BJ (cell line): ENCODE measurements at regions not wholly inside any gene's neighbourhood (a gene's known extent, or its start where the extent isn't known, plus 50 kb on each side); places are given as distances from the start of the nearest gene placed in this dataset.

ENCODE experiments used
- CTCF ChIA-PET: fragments of 350-600 bp; formaldehyde crosslinking; extraction: SDS; loops from one replicate; lab custom pipeline; 2021; ENCODE audit warnings: antibody characterized with exemption, inconsistent platforms; lab: Yijun Ruan, JAX
- POLR2A ChIA-PET: fragments of 300-600 bp; sonication (Branson Sonifier 250); formaldehyde crosslinking; extraction: SDS; loops from one replicate; lab custom pipeline; 2021; ENCODE audit warnings: antibody characterized with exemption; lab: Charles Lee
- DNase-seq: peaks from one replicate; pipeline ENCODE4 v3.0.0-alpha.2; 2011; ENCODE audit warnings: low read depth
- H3K27me3 ChIP-seq: 2 replicates; pipeline ENCODE4 v1.6.0; 2011; ENCODE audit warnings: low read length; ENCODE audit not compliant: control insufficient read depth, insufficient read depth
- H3K36me3 ChIP-seq: 2 replicates; pipeline ENCODE4 v1.5.1; 2011; ENCODE audit warnings: low read length; ENCODE audit not compliant: control insufficient read depth, insufficient read depth
- H3K4me3 ChIP-seq: 2 replicates; pipeline ENCODE4 v1.5.1; 2011; ENCODE audit warnings: low read depth, mild to moderate bottlenecking, control low read depth, low read length
- TF ChIP-seq, protein P1 (sequence below): IDR thresholded peaks from 2 replicates; pipeline ENCODE4 v1.5.1; 2011; ENCODE audit warnings: low read depth, mild to moderate bottlenecking, control low read depth, inconsistent platforms, low read length, moderate library complexity; ENCODE audit not compliant: insufficient read depth

DNA sequence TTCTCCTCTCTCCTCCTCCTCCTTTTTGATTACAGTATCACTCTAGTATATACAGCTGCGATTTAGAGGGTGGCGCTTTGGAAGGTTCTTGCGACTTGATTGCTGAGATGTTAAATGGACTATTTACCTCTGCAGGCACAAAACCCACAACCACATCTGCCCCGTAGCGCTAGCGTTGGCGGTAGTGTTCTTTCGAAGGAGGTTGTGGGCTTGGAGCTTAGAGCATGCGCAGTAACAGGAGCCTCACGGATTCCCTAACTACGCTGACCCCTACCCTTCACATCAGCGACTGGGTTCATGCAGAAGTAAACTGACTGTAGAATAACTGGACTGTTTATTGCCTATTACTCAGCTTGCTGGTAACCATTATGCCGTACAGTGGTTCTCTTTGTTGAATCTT, 58.0 kb downstream of the CGGBP1 start:
- POLR2A ChIA-PET: no interaction called here
- CTCF ChIA-PET: interaction anchor here (0.6 to 1.9 kb wide), 3 partner anchors 8 to 229 kb away, joined by 3 to 7 read pairs (median 3); no protein-coding TSS in a partner anchor
- H3K27me3 ChIP-seq: peaks cover 3% of the 10 kb centered on the region; the same call in 1 of the 2 replicates
- no peak for DNase-seq
- H3K36me3 ChIP-seq: no peaks in the 10 kb centered on the region
- no peak overlapping the region; the same call in 1 of the 2 replicates for H3K4me3 ChIP-seq
- TF ChIP-seq, protein P1, sequence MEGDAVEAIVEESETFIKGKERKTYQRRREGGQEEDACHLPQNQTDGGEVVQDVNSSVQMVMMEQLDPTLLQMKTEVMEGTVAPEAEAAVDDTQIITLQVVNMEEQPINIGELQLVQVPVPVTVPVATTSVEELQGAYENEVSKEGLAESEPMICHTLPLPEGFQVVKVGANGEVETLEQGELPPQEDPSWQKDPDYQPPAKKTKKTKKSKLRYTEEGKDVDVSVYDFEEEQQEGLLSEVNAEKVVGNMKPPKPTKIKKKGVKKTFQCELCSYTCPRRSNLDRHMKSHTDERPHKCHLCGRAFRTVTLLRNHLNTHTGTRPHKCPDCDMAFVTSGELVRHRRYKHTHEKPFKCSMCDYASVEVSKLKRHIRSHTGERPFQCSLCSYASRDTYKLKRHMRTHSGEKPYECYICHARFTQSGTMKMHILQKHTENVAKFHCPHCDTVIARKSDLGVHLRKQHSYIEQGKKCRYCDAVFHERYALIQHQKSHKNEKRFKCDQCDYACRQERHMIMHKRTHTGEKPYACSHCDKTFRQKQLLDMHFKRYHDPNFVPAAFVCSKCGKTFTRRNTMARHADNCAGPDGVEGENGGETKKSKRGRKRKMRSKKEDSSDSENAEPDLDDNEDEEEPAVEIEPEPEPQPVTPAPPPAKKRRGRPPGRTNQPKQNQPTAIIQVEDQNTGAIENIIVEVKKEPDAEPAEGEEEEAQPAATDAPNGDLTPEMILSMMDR: no peak

DNA sequence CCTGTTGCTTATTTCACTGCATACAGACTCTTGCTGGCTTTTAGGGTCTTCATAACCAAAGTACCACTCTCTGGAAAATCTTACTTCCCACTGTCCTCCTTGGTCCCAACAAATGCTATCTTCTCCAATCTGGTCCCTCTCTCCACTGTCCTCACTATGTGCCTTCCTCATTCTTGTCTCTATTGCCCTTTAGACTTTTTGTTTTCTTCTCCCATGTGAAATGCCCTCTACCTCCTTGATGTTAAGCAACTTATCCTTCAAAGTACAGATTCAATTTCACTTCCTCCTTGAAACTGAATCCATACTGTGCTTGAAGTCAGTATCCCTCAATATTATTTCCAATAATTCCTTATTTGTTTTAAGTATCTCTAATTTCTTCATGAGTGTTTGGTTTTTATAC, 60.8 kb downstream of the CGGBP1 start:
- Histone ChIP-seq H3K36me3 (no peaks in the 10 kb centered on the region), H3K4me3 (no peak overlapping the region), H3K27me3 (peaks cover 2% of the 10 kb centered on the region; the same call in 1 of the 2 replicates)
- no peak for DNase-seq
- TF ChIP-seq, protein P1: no peak
- CTCF ChIA-PET: no interaction called here
- POLR2A ChIA-PET: no interaction called here

DNA sequence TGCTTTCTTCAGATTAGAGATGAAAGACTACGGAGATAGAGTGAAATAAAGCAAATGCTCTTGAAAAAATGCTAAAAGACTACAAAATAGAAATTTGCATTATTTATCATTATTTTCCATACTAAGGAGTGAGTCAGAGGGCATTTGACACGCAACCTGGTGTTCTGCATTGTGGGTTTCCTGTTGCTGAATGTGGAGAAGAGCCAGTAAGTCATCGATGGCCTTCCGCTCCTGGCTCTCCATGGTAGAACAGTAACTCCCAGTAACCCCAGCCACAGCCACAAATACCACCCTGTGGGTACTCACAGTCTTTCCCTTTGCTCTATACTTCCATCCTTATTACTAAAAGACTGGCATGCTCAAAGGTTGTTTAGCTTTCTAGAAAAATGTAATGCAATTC, 61.5 kb downstream of the CGGBP1 start:
- no peak for DNase-seq
- H3K36me3 ChIP-seq: no peaks in the 10 kb centered on the region
- TF ChIP-seq, protein P1: no peak
- H3K27me3 ChIP-seq: peaks cover 2% of the 10 kb centered on the region; the same call in 1 of the 2 replicates
- no peak overlapping the region for H3K4me3 ChIP-seq
- CTCF ChIA-PET: no interaction called here
- POLR2A ChIA-PET: no interaction called here

DNA sequence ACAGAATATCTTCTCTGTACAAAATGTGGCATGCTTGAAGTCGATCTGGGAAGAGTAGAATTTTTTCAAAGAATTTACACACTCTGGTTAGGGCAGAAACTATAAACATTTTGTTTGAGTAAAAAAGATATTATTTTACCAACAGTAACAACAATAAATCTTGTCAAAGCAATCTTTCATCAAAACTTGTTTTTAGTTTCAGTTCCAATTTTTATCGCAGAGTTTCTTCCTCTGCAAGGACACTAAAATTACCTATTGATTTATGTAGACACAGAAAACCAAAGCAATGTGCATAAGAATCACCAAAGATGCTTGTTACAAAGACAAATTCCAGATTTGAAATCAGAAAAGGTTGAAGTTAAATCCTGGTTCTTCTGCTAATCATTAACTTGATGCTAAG, 61.9 kb downstream of the CGGBP1 start:
- H3K27me3 ChIP-seq: peaks cover 2% of the 10 kb centered on the region; the same call in 1 of the 2 replicates
- DNase-seq: no peak
- H3K36me3 ChIP-seq: no peaks in the 10 kb centered on the region
- ChIA-PET POLR2A (no interaction called here), CTCF (no interaction called here)
- TF ChIP-seq, protein P1: no peak
- H3K4me3 ChIP-seq: no peak overlapping the region

DNA sequence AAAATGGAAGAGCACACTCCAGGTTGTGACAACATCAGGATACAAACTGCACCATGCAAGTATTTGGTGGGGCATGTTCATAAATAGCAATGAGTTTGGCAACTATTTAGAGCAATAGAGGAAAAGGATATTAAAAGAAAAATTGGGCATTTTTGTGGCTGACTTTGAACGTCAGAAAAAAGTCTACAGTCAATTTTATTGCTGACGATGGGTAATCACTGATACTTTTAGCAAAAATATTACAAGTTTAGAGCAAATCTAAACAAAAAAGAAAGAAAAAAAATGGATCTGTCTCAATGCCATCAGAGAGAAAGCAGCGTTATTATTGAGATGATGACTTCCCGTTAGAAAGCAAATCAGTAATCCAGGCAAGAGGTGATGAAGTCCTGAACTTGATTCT, 65.2 kb downstream of the CGGBP1 start:
- CTCF ChIA-PET: no interaction called here
- no peaks in the 10 kb centered on the region for H3K27me3 ChIP-seq
- H3K4me3 ChIP-seq: no peak overlapping the region
- DNase-seq: no peak
- H3K36me3 ChIP-seq: no peaks in the 10 kb centered on the region
- POLR2A ChIA-PET: no interaction called here
- TF ChIP-seq, protein P1: no peak
